Fibroblast of villous mesenchyme (primary cell): ENCODE measurements at regions not wholly inside any gene's neighbourhood (a gene's known extent, or its start where the extent isn't known, plus 50 kb on each side); places are given as distances from the start of the nearest gene placed in this dataset.

Experiments
- DNase-seq: peaks from one replicate; pipeline ENCODE4 v3.0.0-alpha.2; 2010; ENCODE audit warnings: low read depth
- H3K4me3 ChIP-seq: 2 replicates; pipeline ENCODE4 v1.5.1; 2011; ENCODE audit warnings: low read depth, mild to moderate bottlenecking, low read length
- TF ChIP-seq, protein P1 (sequence below): IDR thresholded peaks from 2 replicates; pipeline ENCODE4 v1.5.1; 2012; ENCODE audit warnings: low read depth, mild to moderate bottlenecking, low read length; ENCODE audit not compliant: insufficient read depth

DNA sequence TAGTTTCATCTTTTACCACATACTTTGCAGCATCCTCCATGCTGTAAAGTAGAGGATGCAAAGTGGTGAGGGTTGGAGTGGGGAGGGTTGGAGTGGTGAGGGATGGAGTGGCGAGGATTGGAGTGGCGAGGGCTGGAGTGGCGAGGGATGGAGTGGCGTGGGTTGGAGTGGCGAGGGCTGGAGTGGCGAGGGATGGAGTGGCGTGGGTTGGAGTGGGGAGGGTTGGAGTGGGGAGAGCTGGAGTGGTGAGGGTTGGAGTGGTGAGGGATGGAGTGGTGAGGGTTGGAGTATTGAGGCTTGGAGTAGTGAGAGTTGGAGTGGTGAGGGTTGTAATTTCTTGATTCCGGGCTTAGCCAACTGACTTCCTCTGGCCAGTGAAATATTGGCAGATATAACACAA, 618.3 kb downstream of the MRPL39 start:
- TF ChIP-seq, protein P1, sequence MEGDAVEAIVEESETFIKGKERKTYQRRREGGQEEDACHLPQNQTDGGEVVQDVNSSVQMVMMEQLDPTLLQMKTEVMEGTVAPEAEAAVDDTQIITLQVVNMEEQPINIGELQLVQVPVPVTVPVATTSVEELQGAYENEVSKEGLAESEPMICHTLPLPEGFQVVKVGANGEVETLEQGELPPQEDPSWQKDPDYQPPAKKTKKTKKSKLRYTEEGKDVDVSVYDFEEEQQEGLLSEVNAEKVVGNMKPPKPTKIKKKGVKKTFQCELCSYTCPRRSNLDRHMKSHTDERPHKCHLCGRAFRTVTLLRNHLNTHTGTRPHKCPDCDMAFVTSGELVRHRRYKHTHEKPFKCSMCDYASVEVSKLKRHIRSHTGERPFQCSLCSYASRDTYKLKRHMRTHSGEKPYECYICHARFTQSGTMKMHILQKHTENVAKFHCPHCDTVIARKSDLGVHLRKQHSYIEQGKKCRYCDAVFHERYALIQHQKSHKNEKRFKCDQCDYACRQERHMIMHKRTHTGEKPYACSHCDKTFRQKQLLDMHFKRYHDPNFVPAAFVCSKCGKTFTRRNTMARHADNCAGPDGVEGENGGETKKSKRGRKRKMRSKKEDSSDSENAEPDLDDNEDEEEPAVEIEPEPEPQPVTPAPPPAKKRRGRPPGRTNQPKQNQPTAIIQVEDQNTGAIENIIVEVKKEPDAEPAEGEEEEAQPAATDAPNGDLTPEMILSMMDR: no peak
- no peak overlapping the region for H3K4me3 ChIP-seq
- no peak for DNase-seq

DNA sequence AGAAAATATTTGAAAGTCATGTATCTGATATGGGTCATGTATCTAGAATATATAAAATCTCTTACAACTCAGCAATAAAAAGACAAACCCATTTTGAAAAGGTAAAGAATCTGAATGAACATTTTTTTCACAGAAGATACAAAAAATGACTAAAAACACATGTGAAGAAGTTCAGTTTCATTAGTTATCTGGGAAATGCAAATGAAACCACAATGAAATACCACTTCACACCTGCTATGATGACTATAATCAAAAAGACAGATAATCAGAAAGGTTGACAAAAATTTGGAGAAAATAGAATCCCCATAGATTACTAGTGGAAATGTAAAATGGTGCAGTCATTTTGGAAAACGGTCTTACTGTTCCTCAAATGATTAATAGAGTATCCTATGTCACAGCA, 631.0 kb downstream of the MRPL39 start:
- no peak for DNase-seq
- TF ChIP-seq, protein P1: no peak
- H3K4me3 ChIP-seq: no peak overlapping the region

GRCh38 chr21:24969068-24969467, 638.2 kb downstream of the MRPL39 start:
- TF ChIP-seq, protein P1: no peak
- H3K4me3 ChIP-seq: no peak overlapping the region
- no peak for DNase-seq

DNA sequence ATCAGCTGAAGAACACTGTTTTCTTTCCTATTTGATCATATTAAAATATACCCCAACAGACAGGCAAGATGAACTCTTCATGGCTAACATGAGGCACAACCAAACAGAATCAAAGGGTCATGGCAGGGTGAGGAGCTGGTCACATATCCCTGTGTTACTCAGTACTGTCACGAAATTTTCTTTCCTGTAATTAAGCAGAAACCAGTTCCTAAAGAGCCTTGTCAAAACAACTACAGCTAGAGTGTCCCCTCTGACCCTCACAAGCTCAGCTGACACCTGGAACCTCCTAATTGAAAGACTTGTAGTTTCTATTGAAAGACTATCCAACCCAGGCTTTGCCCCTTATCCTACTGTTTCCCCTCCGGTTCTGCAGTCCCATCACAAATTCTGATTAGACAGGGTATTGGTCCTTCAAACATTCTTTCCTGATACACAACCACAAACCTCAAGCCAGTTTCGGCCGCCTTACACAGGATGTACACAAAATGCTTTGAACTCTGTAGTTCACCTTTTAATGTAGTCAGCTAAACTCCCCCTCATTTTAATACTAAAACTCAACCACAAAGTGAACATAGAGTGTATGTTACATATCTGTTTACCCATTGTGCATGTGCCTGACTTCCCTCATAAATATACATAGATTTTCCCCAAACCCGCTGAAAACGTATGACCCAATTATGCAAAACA, 651.9 kb downstream of the MRPL39 start:
- no peak overlapping the region for H3K4me3 ChIP-seq
- no peak for DNase-seq
- TF ChIP-seq, protein P1: no peak

- TF ChIP-seq, protein P1: no peak
- no peak for DNase-seq
- H3K4me3 ChIP-seq: no peak overlapping the region
These were observed 659.1 kb downstream of the MRPL39 start for GRCh38 chr21:24948186-24948585.

GRCh38 chr21:24945910-24946309, 661.4 kb downstream of the MRPL39 start:
- DNase-seq: no peak
- TF ChIP-seq, protein P1: no peak
- H3K4me3 ChIP-seq: no peak overlapping the region
